Upper lobe of right lung (tissue), 1 donor: ENCODE measurements at regions not wholly inside any gene's neighbourhood (a gene's known extent, or its start where the extent isn't known, plus 50 kb on each side); places are given as distances from the start of the nearest gene placed in this dataset.
"Not testable (repeated sequence)": the region's sequence is repeated elsewhere in the genome, so short reads cannot be mapped to it uniquely, and the experiment has no call there.

Source experiments
- ATAC-seq: fragments of 200-7000 bp; cut with Tn5 transposase; one replicate; pipeline ENCODE4 v1.9.1; 2020; ENCODE audit warnings: mild to moderate bottlenecking, moderate library complexity
- DNase-seq: peaks from one replicate; pipeline ENCODE4 v3.0.0-alpha.2; 2020
- H3K27ac ChIP-seq: fragments of 200-600 bp; one replicate; pipeline ENCODE4 v1.8.0; 2022
- H3K27me3 ChIP-seq: fragments of 200-600 bp; one replicate; pipeline ENCODE4 v1.8.0; 2022; ENCODE audit warnings: mild to moderate bottlenecking
- H3K36me3 ChIP-seq: fragments of 200-600 bp; one replicate; pipeline ENCODE4 v1.8.0; 2022
- H3K4me1 ChIP-seq: fragments of 200-600 bp; one replicate; pipeline ENCODE4 v1.8.0; 2022
- H3K4me3 ChIP-seq: fragments of 200-600 bp; one replicate; pipeline ENCODE4 v1.8.0; 2022; ENCODE audit warnings: mild to moderate bottlenecking
- H3K9me3 ChIP-seq: fragments of 200-600 bp; one replicate; pipeline ENCODE4 v1.8.0; 2022
- intact Hi-C: fragments of 100-400 bp; cut with DNase I; formaldehyde crosslinking; loops from one replicate; pipeline ENCODE4 v1.11.0; 2022
- TF ChIP-seq, protein P1 (sequence below): fragments of 200-600 bp; IDR thresholded peaks from one replicate; pipeline ENCODE4 v1.8.0; 2022; ENCODE audit warnings: antibody characterized with exemption
- donor health status: DM: no; HTN: yes; CAD: no; lungs with severe emphysema.

DNA sequence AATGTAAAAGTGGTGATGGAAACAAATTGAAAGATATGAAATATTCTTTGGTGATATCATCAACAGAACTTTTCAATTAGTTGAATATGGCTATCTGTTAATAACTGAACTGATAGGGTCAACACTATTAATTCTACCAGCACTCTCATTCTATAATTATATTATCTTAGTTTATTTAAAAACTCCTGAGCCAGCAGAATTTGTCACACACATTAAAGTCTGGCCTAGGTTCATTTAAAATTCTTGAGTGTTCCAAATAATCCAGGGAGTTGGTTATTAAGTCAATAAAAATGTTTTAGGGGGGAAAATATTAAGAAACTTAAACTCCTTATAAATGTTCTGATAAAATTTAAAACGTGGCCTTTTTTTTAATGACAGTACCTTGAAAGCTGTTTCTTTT, 189.6 kb upstream of the GRM7 start:
- H3K9me3 ChIP-seq, result no peaks in the 10 kb centered on the region
- H3K4me3 ChIP-seq, result no peak overlapping the region
- DNase-seq (no peak), ATAC-seq (no peak)
- H3K36me3 ChIP-seq, result no peaks in the 10 kb centered on the region
- intact Hi-C loops, result no loop called here
- no peaks in the 10 kb centered on the region for H3K4me1 ChIP-seq
- H3K27me3 ChIP-seq, result no peaks in the 10 kb centered on the region
- H3K27ac ChIP-seq, result no peak overlapping the region
- TF ChIP-seq, protein P1, sequence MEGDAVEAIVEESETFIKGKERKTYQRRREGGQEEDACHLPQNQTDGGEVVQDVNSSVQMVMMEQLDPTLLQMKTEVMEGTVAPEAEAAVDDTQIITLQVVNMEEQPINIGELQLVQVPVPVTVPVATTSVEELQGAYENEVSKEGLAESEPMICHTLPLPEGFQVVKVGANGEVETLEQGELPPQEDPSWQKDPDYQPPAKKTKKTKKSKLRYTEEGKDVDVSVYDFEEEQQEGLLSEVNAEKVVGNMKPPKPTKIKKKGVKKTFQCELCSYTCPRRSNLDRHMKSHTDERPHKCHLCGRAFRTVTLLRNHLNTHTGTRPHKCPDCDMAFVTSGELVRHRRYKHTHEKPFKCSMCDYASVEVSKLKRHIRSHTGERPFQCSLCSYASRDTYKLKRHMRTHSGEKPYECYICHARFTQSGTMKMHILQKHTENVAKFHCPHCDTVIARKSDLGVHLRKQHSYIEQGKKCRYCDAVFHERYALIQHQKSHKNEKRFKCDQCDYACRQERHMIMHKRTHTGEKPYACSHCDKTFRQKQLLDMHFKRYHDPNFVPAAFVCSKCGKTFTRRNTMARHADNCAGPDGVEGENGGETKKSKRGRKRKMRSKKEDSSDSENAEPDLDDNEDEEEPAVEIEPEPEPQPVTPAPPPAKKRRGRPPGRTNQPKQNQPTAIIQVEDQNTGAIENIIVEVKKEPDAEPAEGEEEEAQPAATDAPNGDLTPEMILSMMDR, result no peak

GRCh38 chr3:6679510-6679909, 181.4 kb upstream of the GRM7 start:
- H3K27me3 ChIP-seq, result no peaks in the 10 kb centered on the region
- intact Hi-C loops, result no loop called here
- no peak for ATAC-seq

GRCh38 chr3:6680119-6680806, 180.7 kb upstream of the GRM7 start:
- H3K27ac ChIP-seq, result no peak overlapping the region
- H3K4me1 ChIP-seq, result no peaks in the 10 kb centered on the region
- no peak overlapping the region for H3K4me3 ChIP-seq
- H3K36me3 ChIP-seq, result no peaks in the 10 kb centered on the region
- no peaks in the 10 kb centered on the region for H3K27me3 ChIP-seq
- H3K9me3 ChIP-seq, result no peaks in the 10 kb centered on the region
- TF ChIP-seq, protein P1, result no peak
- intact Hi-C loops, result no loop called here
- ATAC-seq, result no peak
- DNase-seq, result no peak

More at GRCh38 chr3:6679510-6679909, 181.4 kb upstream of the GRM7 start:
- Histone ChIP-seq H3K9me3 (no peaks in the 10 kb centered on the region), H3K4me1 (no peaks in the 10 kb centered on the region), H3K36me3 (no peaks in the 10 kb centered on the region), H3K27ac (no peak overlapping the region), H3K4me3 (no peak overlapping the region)
- TF ChIP-seq, protein P1, result no peak
- DNase-seq, result no peak

DNA sequence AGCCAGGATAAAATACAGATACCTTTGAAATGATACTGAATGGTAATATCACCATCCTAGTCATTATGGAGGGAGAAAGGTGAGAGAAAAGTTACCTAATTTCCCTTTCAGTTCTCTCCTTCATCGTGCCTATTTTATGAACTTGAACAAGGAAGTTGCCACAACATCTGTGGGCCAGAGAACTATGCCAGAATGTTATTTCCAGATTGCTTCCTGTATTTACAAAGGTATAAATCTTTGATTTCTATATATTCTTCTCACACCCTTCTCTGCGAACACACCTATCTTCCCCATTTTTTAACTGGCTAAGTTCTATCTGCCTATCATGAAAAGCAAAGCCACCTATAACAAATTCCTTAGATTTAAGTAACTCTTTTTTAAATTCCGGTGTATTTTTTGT, 163.6 kb upstream of the GRM7 start:
- Histone ChIP-seq H3K4me1 (no peaks in the 10 kb centered on the region), H3K36me3 (no peaks in the 10 kb centered on the region), H3K9me3 (no peaks in the 10 kb centered on the region), H3K4me3 (no peak overlapping the region), H3K27me3 (no peaks in the 10 kb centered on the region), H3K27ac (no peak overlapping the region)
- intact Hi-C loops, result no loop called here
- TF ChIP-seq, protein P1, result no peak
- no peak for DNase-seq
- ATAC-seq, result no peak

- H3K9me3 ChIP-seq, result no peaks in the 10 kb centered on the region
- DNase-seq (no peak), ATAC-seq (no peak)
- no peaks in the 10 kb centered on the region for H3K36me3 ChIP-seq
- intact Hi-C loops, result no loop called here
- no peaks in the 10 kb centered on the region for H3K27me3 ChIP-seq
- no peak overlapping the region for H3K4me3 ChIP-seq
- H3K27ac ChIP-seq, result no peak overlapping the region
- no peaks in the 10 kb centered on the region for H3K4me1 ChIP-seq
- TF ChIP-seq, protein P1, result no peak
Measured at GRCh38 chr3:6697722-6698121, 163.2 kb upstream of the GRM7 start.

DNA sequence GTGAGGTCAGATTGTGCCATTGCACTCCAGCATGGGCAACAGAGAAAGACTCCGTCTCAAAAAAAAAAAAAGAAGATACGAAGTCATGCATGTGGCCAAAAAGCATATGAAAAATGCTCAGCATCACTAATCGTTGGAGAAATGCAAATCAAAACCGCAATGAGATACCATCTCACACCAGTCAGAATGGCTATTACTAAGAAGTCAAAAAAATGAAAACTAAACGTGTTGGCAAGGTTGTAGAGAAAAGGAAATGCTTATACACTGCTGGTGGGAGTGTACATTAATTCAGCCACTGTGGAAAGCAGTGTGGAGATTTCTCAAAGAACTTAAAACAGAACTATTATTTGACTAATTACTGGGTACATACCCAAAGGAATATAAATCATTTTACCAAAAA, 156.1 kb upstream of the GRM7 start:
- intact Hi-C loops, H3K36me3 ChIP-seq, H3K27me3 ChIP-seq, H3K4me1 ChIP-seq, H3K9me3 ChIP-seq, DNase-seq, H3K27ac ChIP-seq, ATAC-seq, H3K4me3 ChIP-seq: not testable (repeated sequence)
